NT2/D1 (cell line): ENCODE measurements at regions not wholly inside any gene's neighbourhood (a gene's known extent, or its start where the extent isn't known, plus 50 kb on each side); places are given as distances from the start of the nearest gene placed in this dataset.

Experiments
- SUZ12 ChIP-seq: IDR thresholded peaks from 2 replicates; pipeline ENCODE4 v1.6.1; 2011; ENCODE audit not compliant: insufficient read length, insufficient read depth; ENCODE audit errors: extremely low read depth
- YY1 ChIP-seq: IDR thresholded peaks from 2 replicates; pipeline ENCODE4 v1.6.1; 2011; ENCODE audit not compliant: insufficient read length, insufficient read depth
- ZNF274 ChIP-seq: IDR thresholded peaks from 2 replicates; pipeline ENCODE4 v1.6.1; 2011; ENCODE audit warnings: mild to moderate bottlenecking, low read depth, low read length

DNA sequence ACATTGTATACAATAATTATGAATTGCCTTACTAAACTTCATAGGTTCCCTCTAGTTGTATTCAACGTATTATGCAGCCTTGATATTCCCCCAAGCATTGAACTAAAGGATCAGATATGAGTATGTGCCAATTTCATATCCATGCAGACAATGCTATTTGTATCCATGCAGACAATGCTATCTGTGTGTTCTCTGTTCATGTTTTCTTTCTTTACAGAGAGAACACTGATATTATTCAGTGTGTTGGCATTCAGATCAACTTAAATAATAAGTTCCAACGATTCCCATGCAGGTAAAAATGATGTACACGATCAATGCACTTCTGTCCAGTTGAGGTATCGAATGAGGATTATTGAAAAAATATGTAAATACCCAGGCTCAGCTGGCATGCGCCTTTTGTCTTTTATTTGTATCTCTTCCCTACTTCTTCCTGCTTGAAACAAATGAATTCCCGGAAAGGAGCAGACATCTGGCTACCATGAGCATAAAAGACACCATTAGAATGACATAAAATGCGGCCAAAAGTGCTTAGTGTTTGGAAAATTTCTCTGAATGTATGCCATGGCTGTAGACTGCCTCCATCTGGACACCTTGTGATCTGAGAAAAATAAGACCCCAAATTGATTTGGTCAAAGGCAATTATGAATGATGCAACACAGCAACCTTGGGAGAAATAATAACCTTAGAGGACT is 731.5 kb downstream of the SLITRK1 start:
- TF ChIP-seq YY1 (no peak), SUZ12 (no peak), ZNF274 (no peak)
